H9 (cell line): ENCODE measurements at regions not wholly inside any gene's neighbourhood (a gene's known extent, or its start where the extent isn't known, plus 50 kb on each side); places are given as distances from the start of the nearest gene placed in this dataset.

Source experiments
- DNase-seq: peaks from one replicate; pipeline ENCODE4 v3.0.0-alpha.2; 2017
- H2AFZ ChIP-seq: one replicate; pipeline ENCODE4 v1.6.1; 2013; ENCODE audit warnings: mild to moderate bottlenecking, low read length, control low read depth, moderate library complexity
- H2AK5ac ChIP-seq: 2 replicates; pipeline ENCODE4 v1.6.1; 2013; ENCODE audit warnings: low read length, control low read depth, mixed read lengths; ENCODE audit not compliant: insufficient read length
- H2BK120ac ChIP-seq: one replicate; pipeline ENCODE4 v1.6.1; 2013; ENCODE audit warnings: low read depth, mild to moderate bottlenecking, low read length, control low read depth, inconsistent platforms; ENCODE audit not compliant: poor library complexity, severe bottlenecking
- H2BK12ac ChIP-seq: 2 replicates; pipeline ENCODE4 v1.6.1; 2013; ENCODE audit warnings: low read length, control low read depth, mixed read lengths, low read depth; ENCODE audit not compliant: insufficient read length
- H2BK15ac ChIP-seq: 2 replicates; pipeline ENCODE4 v1.6.1; 2013; ENCODE audit warnings: low read depth, low read length, control low read depth
- H2BK20ac ChIP-seq: one replicate; pipeline ENCODE4 v1.6.1; 2013; ENCODE audit warnings: low read depth, mild to moderate bottlenecking, low read length, control low read depth, inconsistent platforms; ENCODE audit not compliant: poor library complexity, severe bottlenecking
- H2BK5ac ChIP-seq: 2 replicates; pipeline ENCODE4 v1.6.1; 2013; ENCODE audit warnings: low read length, control low read depth, mixed read lengths; ENCODE audit not compliant: insufficient read length
- H3K14ac ChIP-seq: 2 replicates; pipeline ENCODE4 v1.6.1; 2013; ENCODE audit warnings: low read length, control low read depth; ENCODE audit not compliant: insufficient read depth
- H3K18ac ChIP-seq: 2 replicates; pipeline ENCODE4 v1.6.1; 2013; ENCODE audit warnings: low read depth, mild to moderate bottlenecking, mixed read lengths, low read length, control low read depth; ENCODE audit not compliant: insufficient read length
- H3K23ac ChIP-seq: 2 replicates; pipeline ENCODE4 v1.6.1; 2013; ENCODE audit warnings: low read length, control low read depth, mixed read lengths, low read depth; ENCODE audit not compliant: insufficient read length
- H3K23me2 ChIP-seq: 2 replicates; pipeline ENCODE4 v1.6.1; 2013; ENCODE audit warnings: low read depth, mild to moderate bottlenecking, mixed read lengths, low read length, control low read depth; ENCODE audit not compliant: insufficient read length, poor library complexity, severe bottlenecking
- H3K27ac ChIP-seq: 2 replicates; pipeline ENCODE4 v1.5.1; 2013; ENCODE audit warnings: low read length, control low read depth, mixed read lengths, low read depth; ENCODE audit not compliant: insufficient read length
- H3K27me3 ChIP-seq: 2 replicates; pipeline ENCODE4 v1.6.1; 2013; ENCODE audit warnings: low read length, control low read depth, inconsistent platforms; ENCODE audit not compliant: insufficient read depth
- H3K4ac ChIP-seq: 2 replicates; pipeline ENCODE4 v1.6.1; 2013; ENCODE audit warnings: low read depth, mild to moderate bottlenecking, control low read depth, inconsistent platforms, low read length, moderate library complexity
- H3K4me1 ChIP-seq: 2 replicates; pipeline ENCODE4 v1.6.1; 2013; ENCODE audit warnings: low read length, control low read depth, inconsistent platforms; ENCODE audit not compliant: insufficient read depth
- H3K4me2 ChIP-seq: 2 replicates; pipeline ENCODE4 v1.6.1; 2013; ENCODE audit warnings: low read length, control low read depth, mixed read lengths; ENCODE audit not compliant: insufficient read length, insufficient read depth
- H3K56ac ChIP-seq: 2 replicates; pipeline ENCODE4 v1.6.1; 2013; ENCODE audit warnings: low read depth, mild to moderate bottlenecking, mixed read lengths, low read length, control low read depth; ENCODE audit not compliant: insufficient read length
- H3K79me1 ChIP-seq: 2 replicates; pipeline ENCODE4 v1.6.1; 2013; ENCODE audit warnings: low read depth, mild to moderate bottlenecking, moderate library complexity, low read length, control low read depth, inconsistent platforms; ENCODE audit not compliant: insufficient read depth, poor library complexity, severe bottlenecking
- H3K79me2 ChIP-seq: 2 replicates; pipeline ENCODE4 v1.6.1; 2013; ENCODE audit warnings: low read length, control low read depth, inconsistent platforms; ENCODE audit not compliant: insufficient read depth
- H3K9ac ChIP-seq: 2 replicates; pipeline ENCODE4 v1.6.1; 2013; ENCODE audit warnings: low read length, control low read depth, mixed read lengths; ENCODE audit not compliant: insufficient read length; ENCODE audit errors: extremely low read depth
- H3K9me3 ChIP-seq: one replicate; pipeline ENCODE4 v1.6.1; 2013; ENCODE audit warnings: low read depth, low read length, inconsistent platforms; ENCODE audit not compliant: control insufficient read depth
- H3T11ph ChIP-seq: one replicate; pipeline ENCODE4 v1.6.1; 2013; ENCODE audit warnings: mild to moderate bottlenecking, low read length, control low read depth, inconsistent platforms
- H4K20me1 ChIP-seq: one replicate; pipeline ENCODE4 v1.6.1; 2013; ENCODE audit not compliant: control insufficient read depth, insufficient read length, insufficient read depth
- H4K5ac ChIP-seq: 2 replicates; pipeline ENCODE4 v1.6.1; 2013; ENCODE audit warnings: low read depth, mild to moderate bottlenecking, mixed read lengths, low read length, control low read depth; ENCODE audit not compliant: insufficient read length
- H4K8ac ChIP-seq: replicated peaks from 2 replicates; pipeline ENCODE4 v1.6.1; 2013; ENCODE audit warnings: low read length, control low read depth, mixed read lengths, low read depth; ENCODE audit not compliant: insufficient read length
- H4K91ac ChIP-seq: 2 replicates; pipeline ENCODE4 v1.6.1; 2013; ENCODE audit warnings: low read depth, mild to moderate bottlenecking, moderate library complexity, mixed read lengths, low read length, control low read depth; ENCODE audit not compliant: insufficient read length
- H3K27ac Mint-ChIP-seq, 3 experiments: 2 replicates in 2 of 3; 3 replicates in 1 of 3; pipeline ENCODE4 v1.8.0; 2020 to 2021; ENCODE audit warnings: mixed read lengths in 3 of 3, mild to moderate bottlenecking in 1 of 3, moderate library complexity in 1 of 3
- H3K27me3 Mint-ChIP-seq: 2 replicates; pipeline ENCODE4 v1.8.0; 2021; ENCODE audit warnings: low read depth, mild to moderate bottlenecking, moderate library complexity, mixed read lengths
- H3K36me3 Mint-ChIP-seq, 3 experiments: 2 replicates in 2 of 3; 3 replicates in 1 of 3; pipeline ENCODE4 v1.8.0; 2020 to 2021; ENCODE audit warnings: low read depth in 3 of 3, mixed read lengths in 3 of 3; ENCODE audit not compliant: insufficient read depth in 1 of 3
- H3K4me1 Mint-ChIP-seq, 2 experiments: 2 replicates each; pipeline ENCODE4 v1.8.0; 2020; ENCODE audit warnings: mixed read lengths in 2 of 2
- H3K4me3 Mint-ChIP-seq, 2 experiments: 2 replicates in 1 of 2; 3 replicates in 1 of 2; pipeline ENCODE4 v1.8.0; 2020 to 2021; ENCODE audit warnings: mild to moderate bottlenecking in 2 of 2, mixed read lengths in 2 of 2, moderate library complexity in 1 of 2
- H3K9me3 Mint-ChIP-seq, 2 experiments: 2 replicates in 1 of 2; 3 replicates in 1 of 2; pipeline ENCODE4 v1.8.0; 2020; ENCODE audit warnings: mild to moderate bottlenecking in 2 of 2, mixed read lengths in 2 of 2, moderate library complexity in 1 of 2
- WGBS: extraction: QIAGEN DNeasy Blood & Tissue Kit; methylation state at CpG from one replicate; pipeline ENCODE4 v1.1.7; 2013; ENCODE audit warnings: missing lambda C conversion rate, low lambda C conversion rate, mixed read lengths; ENCODE audit not compliant: insufficient read length; ENCODE audit errors: extremely low coverage; 5-methylcytosine and 5-hydroxymethylcytosine counted together
- TF ChIP-seq, protein P1 (sequence below): fragments of 200-600 bp; sonication (generic); conservative IDR thresholded peaks from 3 replicates; pipeline ENCODE4 v1.8.0; 2021; ENCODE audit warnings: antibody characterized with exemption, mild to moderate bottlenecking

DNA sequence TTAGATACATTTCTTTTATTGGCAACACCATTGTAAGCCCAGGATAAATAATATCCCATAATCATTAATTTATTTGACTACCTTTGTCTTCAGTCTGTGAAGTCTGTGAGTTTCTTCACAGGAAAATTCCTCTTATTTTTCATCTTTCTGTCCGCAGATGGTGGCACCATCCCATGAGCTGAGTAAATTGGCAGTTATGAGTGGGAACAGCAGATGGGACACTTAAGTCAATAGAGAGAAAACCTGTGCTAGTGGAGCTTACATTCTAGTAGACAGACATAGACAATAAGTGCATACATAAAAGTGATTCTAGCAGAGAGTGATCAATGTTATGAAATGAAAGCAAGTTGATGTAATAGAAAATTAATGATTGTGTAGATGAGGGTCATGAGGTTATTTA lies 638.2 kb upstream of the MIR17HG start:
- no peak overlapping the region for H2AK5ac ChIP-seq
- H3K27me3 ChIP-seq: no peaks in the 10 kb centered on the region
- H3K4me2 ChIP-seq: no peak overlapping the region
- TF ChIP-seq, protein P1, sequence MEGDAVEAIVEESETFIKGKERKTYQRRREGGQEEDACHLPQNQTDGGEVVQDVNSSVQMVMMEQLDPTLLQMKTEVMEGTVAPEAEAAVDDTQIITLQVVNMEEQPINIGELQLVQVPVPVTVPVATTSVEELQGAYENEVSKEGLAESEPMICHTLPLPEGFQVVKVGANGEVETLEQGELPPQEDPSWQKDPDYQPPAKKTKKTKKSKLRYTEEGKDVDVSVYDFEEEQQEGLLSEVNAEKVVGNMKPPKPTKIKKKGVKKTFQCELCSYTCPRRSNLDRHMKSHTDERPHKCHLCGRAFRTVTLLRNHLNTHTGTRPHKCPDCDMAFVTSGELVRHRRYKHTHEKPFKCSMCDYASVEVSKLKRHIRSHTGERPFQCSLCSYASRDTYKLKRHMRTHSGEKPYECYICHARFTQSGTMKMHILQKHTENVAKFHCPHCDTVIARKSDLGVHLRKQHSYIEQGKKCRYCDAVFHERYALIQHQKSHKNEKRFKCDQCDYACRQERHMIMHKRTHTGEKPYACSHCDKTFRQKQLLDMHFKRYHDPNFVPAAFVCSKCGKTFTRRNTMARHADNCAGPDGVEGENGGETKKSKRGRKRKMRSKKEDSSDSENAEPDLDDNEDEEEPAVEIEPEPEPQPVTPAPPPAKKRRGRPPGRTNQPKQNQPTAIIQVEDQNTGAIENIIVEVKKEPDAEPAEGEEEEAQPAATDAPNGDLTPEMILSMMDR: no peak
- no peak overlapping the region for H3K4ac ChIP-seq
- no peak overlapping the region for H3K9ac ChIP-seq
- no peak overlapping the region for H3K56ac ChIP-seq
- H3K79me2 ChIP-seq: no peaks in the 10 kb centered on the region
- H3K9me3 Mint-ChIP-seq: no peaks in the 10 kb centered on the region
- H4K8ac ChIP-seq: no peak overlapping the region
- no peak overlapping the region for H3K27ac Mint-ChIP-seq
- H3K27me3 Mint-ChIP-seq: no peaks in the 10 kb centered on the region
- no CpG with 5 or more reads among the region's 1 CpG for WGBS
- no peak overlapping the region for H4K5ac ChIP-seq
- no peaks in the 10 kb centered on the region for H3K36me3 Mint-ChIP-seq
- no peak overlapping the region for H3K4me3 Mint-ChIP-seq
- H3K79me1 ChIP-seq: no peaks in the 10 kb centered on the region
- no peak overlapping the region for H2BK20ac ChIP-seq
- no peak for DNase-seq
- H3K14ac ChIP-seq: no peak overlapping the region
- no peak overlapping the region for H2AFZ ChIP-seq
- H3K18ac ChIP-seq: no peak overlapping the region
- no peak overlapping the region for H2BK15ac ChIP-seq
- H3K23me2 ChIP-seq: no peaks in the 10 kb centered on the region
- H3K4me1 ChIP-seq: no peaks in the 10 kb centered on the region
- H3K27ac ChIP-seq: no peak overlapping the region
- H2BK120ac ChIP-seq: no peak overlapping the region
- H4K91ac ChIP-seq: no peak overlapping the region
- H2BK5ac ChIP-seq: no peak overlapping the region
- no peak overlapping the region for H3K23ac ChIP-seq
- no peak overlapping the region for H2BK12ac ChIP-seq
- no peak overlapping the region for H3T11ph ChIP-seq
- no peaks in the 10 kb centered on the region for H3K9me3 ChIP-seq
- H4K20me1 ChIP-seq: no peaks in the 10 kb centered on the region
- no peaks in the 10 kb centered on the region for H3K4me1 Mint-ChIP-seq
